ENCODE measurements at regions not wholly inside any gene's neighbourhood (a gene's known extent, or its start where the extent isn't known, plus 50 kb on each side); places are given as distances from the start of the nearest gene placed in this dataset.
A peak's percentile ranks its signal among the peaks of the same experiment; 100 is the strongest.
"Not testable (repeated sequence)": the region's sequence is repeated elsewhere in the genome, so short reads cannot be mapped to it uniquely, and the experiment has no call there.

DNA sequence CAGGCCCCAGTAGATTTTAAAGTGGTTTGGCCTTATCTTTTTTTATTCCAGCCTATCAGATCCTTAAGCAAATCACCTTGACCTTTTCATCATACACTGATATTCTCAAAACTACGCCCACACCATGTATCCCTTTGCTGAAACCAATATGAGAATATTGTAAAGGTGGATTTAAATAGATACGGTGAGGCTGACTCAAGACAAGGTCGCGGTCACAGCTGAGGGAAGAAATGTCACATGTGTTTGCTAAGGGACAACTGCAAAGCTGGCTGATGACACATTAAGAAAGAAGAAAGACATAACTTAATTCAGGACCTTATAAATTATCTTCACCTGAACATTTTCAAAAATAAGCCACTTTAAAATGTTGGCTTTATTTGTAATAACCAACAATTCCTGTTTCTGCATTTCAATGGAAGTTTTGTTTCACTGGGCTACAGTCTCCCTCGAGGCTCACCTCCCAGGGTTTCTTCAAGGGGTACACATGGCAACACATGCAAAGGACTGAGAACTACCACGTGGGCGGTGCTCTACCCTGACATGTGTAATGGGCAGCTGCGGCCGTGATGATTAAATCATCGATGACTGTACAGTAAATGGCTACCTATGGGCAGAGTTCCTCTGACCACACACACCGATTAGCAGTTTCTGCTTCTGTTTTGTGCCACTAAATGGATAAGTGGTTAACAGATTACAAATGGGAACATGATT lies 189.5 kb downstream of the SIPA1L2 start:
- DNase-seq: no peak

DNA sequence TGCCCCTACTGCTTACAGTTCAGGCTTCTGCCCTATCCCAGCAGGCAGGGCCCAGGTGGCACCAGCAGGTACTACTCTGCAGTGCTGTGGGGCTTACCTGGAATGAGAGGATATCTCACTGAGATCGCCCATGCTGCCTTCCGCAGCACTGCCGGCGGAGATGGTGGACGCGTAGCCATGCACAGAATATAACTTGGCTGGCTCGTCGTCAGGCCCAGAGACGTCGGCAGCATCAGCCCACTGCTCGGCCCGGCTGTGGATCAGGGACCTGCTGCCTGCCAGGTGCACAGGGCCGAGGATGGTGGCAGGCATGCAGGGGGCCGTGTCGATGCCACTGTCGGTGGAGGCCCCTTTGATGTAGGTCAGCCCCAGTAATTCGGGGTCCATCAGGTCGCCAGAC lies 190.9 kb downstream of the SIPA1L2 start:
- no peak for DNase-seq

DNA sequence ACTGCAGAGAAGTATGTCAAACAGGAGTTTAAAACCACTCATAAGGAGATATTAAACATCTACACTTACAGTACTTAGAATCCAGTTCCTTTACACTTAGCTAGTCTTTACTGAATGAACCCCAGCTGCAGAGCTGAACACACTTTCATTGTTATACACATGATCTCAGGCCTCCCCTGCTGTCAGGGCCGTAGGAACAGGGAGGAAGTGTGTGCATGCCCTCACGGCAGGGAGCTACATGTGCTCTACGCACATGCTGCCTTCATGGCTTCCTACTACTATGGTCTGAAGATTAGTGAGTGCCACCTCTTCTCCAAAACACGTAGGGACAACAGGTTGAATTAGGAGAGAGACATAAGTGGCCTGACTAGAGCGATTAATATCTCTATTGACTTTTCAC lies 191.5 kb downstream of the SIPA1L2 start:
- no peak for DNase-seq

DNA sequence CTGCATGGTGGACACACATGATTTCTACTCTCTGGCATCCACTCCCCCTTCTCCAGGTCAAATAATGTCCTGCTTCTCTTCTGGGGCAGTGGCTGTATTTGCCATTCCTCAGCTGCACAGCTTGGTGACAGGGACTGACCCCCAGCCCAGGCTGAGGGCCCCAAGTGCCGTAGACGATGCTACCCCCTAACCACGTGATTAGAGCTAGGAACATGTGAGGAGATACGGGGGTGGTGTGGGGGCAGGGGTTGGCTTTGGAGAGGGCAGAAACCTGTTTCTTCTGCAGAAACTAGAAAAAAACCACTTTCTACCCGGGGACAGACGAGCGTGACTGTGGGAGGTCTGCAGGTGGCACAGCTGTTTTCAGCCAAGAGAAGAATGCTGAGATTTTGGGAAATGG lies 192.4 kb downstream of the SIPA1L2 start:
- DNase-seq: no peak

DNA sequence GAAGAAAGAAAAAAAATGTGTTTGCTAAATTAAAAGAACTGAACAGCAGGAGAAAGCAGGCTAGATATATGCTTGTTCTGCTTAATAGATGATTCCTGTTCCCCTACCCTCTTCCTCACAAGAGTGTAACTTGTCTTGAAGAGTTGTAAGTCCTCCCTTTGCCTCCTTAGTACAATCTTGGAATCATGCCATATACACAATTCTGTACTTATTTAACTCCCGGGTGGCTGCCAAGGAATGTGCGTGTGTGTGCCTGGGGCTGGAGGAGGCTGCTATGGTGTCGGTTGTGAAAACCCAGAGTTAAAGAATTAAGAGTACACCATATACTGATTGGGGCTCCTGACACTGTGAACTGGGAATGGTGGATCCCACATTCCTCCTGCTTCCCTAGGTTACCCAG lies 194.2 kb downstream of the SIPA1L2 start:
- no peak for DNase-seq

DNA sequence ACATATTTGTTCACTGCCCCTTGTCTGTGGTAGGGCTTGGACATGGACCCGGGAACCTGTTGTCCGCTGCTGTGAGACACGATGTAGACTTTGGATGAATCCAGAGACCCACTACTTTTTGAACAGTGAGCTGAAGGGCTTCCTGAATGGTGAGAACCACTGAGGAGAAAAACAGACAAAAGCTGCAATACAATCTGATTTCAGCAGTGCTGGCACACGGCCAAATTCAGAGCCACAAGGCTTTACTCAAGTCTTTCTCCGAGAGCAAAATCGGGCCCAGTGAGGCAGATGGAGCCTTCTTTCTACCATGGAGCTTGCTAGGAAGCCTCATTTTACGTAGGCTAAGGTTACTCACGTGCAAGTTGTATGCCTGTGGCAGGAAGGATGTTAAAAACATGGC lies 197.6 kb downstream of the SIPA1L2 start:
- no peak for DNase-seq

DNA sequence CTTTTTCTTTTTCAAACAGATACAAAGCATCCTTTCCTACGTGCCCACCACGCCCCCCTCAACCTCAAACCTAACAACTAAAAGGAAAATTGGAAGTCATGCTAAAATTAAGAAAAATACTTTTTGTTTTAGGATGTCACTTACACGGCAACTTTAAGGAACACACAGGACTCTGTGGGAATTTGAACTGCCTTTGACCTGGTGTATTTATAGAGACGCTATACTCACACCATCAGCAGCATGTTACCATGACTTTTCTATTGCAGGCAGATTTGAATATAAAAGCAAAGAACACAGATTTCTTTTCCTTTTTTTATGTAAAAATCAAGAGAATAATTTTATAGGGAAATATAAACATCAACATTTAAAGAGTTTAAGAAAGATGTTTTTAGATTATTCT lies 198.2 kb downstream of the SIPA1L2 start:
- no peak for DNase-seq

DNA sequence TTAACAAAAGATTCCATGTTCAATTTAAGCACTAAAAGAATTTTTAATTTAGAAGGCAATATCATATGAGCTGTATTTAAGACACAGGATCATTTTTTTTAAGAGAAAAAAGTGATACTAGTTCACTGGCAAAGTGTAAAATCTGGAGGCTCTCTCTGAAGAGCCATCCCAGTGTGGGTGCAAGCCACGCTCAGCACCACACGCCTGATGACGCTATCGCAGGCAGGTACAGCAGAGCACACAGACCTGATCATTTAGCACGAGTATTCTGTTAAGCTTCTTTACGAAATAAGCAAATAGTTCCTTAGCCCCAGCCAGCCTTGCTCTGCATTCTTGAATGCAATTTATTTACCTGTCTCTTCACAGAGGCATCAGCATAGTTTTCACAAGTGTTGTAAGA lies 198.6 kb downstream of the SIPA1L2 start:
- no peak for DNase-seq

DNA sequence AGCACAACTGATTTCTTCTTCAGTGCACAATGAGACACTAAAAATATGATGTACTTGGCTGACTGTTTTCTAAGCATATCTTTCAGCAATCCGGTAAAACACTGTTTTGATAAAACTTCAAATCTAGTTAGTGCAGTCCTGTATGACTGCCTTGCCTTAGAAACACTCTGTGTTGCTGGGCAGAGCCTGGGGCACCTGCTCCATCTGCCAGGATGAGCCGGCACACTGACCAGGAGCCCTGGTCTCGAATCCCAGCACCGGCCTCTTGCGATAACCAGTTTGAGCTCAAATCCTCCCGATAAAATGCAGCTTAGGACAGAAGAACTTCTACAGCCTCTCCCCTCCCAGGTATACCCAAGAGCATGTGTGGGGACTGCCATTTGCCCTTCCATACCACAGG lies 199.5 kb downstream of the SIPA1L2 start:
- DNase-seq: no peak

DNA sequence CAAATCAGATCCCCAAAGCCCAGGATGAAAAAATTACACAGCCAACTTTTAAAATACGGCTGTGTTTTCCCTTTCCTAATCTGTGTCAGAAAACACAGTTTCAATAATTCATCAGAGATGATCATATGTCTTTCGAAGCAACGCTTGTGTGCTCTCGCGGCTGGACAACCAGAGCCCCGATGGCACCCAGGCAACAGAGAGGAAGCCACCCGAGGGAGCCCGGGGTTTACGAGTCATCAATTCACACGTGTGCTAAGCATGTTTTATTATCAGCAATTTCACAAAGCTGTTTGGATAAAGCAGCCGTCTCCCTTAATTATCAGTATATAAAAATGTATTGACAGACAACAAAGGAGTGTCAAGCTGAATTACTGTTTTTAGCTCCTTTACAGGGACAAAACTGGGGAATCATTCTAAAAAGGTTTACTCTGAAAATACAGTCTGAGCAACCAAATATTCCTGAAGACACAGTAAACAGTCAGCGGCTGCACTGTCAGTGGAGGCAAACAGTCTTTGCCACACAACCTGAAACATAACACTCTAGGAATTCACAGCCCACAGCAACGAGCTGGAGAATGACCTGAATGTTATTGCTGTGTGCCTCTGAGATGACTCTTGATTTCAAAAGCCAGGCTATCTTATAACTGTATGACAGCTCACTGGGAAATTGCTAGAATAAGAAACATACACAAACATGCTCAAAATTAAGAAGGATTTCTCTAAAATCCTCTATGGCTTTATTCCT lies 201.0 kb downstream of the SIPA1L2 start:
- no peak for DNase-seq

DNA sequence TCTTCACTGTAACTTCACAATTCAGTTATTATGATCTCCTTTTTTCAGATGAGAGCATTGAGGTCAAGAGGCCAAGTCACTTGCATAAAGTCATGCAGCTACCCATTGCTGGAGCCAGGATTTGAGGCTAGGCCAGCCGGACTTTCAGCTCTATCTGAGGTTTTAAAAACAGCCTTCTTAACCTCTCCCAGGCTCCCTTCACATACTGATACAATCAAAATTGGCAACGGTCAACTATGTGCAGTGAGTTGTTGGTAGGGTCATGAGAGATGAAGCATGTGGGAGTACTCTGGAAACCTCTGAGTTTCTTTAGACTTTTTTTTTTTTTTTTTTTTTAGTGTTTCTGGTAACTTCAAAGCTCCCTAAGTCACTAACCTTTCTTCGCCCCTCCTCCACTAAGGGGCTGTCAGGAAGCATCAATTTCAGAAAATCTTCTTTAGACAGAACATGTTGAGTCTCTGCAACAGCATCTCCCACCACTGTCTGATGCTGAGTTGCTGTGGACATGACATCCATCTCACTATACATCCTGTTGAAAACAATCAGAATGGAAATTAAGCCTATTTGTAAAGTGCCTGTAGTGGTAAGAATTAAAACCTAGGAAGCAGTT lies 201.8 kb downstream of the SIPA1L2 start:
- DNase-seq: no peak

DNA sequence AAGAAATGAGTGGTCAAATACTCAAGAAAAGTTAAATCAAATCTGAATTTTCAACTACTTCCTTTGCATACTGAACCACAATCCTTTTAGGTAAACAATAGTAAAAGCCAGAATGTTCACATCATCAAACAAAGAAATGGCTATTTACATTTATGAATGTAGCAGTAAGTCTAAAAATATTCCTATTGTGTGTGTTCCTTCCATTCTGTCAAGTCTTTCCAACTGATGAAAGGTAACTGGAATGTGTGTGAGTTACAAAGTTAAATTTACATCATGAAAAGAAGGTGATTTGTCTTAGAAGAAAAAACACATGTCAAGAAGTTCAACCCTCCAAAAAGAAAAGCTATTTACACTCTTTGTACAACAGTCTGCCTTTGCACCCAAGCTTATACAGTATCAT lies 203.1 kb downstream of the SIPA1L2 start:
- no peak for DNase-seq

DNA sequence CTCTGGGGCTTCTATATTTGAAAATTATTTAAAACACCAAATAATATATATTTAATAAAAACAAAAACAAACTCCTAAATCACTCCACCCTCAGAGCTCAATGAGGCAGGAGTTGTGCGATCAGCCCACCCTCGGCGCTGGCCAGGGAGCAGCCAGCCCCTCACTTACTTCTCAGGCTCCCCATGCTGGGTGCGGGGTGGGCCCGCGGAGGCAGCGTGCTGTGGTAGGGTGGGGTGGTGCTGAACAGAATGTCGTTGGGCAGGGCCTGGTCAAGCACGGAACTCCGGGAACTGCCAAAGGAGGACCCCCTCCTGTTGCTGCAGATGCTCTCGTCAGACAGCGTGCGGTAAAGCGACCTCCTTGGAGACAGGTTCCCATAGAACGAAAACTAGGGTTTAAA lies 204.5 kb downstream of the SIPA1L2 start:
- DNase-seq: no peak

DNA sequence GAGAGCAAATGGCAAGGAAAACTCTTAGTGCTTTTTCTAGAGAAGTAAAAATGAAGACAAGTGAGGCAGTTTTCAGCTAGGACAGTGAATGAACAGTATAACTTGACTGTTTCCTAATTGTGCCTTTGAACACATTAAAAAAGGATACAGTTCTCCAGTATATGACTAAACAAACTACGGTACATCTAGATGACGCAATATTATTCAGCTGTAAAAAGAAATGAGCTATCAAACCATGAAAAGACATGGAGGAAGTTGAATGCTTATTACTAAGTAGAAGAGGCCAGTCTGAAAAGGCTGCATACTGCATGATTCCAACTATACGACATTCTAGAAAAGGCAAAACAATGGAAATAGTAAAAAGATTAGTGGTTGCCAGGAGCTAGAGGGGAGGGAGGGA lies 206.3 kb downstream of the SIPA1L2 start:
- no peak for DNase-seq

DNA sequence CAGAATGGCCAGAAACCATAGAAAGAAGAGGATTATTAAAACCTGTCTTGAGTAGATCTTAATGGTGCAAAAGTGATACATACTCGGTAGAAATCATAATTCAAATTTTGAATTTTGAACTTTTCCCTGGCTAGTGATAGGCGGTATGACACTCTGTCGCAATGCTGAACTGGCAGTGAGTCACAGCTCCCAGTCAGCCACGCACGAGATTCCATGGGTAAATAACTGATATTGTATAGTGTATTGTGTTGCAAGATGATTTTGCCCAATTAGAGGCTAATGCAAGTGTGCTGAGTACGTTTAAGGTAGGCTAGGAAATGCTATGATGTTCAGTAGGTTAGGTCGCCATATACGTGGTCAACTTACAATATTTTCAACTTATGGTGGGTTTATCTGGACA lies 207.0 kb downstream of the SIPA1L2 start:
- no peak for DNase-seq

DNA sequence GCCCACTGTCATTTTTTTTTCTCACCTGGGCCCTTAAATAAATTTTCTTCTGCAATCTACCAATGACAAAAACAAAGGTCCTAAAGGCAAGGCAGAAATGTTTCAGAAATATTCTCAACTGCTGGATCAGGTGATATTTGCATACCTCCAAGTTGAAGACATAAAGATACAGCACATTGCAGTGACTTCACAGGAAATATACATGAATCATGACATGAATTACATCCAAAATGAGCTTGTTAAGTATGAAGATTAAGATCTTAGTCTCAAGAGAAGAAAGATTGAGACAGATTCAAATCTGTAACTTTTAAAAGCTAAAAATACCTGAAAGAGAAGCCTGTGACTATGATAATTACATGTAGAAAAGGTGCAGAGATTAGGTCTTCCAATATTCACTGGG lies 207.8 kb downstream of the SIPA1L2 start:
- no peak for DNase-seq

DNA sequence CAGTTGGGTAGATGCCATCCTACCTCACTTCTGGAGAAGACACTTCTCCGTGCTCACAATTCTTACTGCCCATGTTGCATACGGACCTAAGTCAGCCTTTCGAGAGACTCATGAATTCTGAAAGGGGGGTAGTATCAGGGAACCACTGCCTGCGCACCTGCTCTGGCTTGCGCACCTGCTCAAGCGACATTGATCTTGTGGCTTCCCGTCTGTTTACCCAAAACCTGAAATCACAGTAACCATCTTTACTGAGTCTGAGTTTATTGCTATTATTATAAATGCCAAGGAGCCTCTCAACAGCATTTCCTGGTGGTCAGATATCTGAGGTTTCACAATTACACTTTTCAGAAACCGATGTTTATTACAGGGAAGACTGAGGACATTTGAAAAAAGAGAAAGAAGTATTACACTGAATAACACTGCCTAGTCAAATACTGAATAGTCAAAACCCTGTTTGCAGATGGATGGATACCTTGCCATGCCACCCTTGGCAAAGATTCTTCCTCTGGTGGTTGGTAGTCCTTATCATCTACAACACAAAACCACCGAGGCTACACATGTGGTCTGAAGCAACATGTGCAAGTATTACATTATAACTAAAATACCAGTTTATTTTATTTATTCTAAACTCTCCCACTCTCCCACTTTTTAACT lies 208.7 kb downstream of the SIPA1L2 start:
- peak; percentile 60 for DNase-seq

DNA sequence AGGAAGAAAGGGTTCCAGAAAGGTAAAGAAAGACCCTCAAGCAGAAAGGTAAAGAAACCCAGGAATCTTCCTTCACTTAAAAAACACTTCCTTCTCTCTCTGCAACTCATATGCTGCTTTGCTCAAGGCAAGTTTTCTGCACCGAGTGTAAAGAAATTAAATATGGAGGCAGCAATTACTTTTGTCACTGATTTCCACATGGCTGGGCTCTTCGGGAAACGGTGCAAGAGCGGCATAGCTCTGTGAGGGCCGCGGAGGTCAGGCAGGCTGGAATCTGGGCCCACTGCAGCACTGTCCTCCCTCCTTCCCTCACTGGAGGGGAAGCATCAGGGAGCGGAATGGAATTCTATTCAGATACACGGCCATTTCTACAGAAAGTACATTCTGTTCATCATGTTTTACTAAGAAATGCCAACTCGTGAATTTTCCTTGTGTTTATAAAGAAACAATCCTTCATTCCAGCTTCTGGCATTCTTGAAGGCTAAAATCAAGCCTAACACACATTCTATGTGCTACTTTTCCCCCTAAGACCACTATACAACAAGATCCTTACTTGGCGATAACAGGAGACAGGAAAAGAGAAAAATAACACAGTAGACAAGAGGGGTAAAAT lies 212.2 kb downstream of the SIPA1L2 start:
- no peak for DNase-seq

DNA sequence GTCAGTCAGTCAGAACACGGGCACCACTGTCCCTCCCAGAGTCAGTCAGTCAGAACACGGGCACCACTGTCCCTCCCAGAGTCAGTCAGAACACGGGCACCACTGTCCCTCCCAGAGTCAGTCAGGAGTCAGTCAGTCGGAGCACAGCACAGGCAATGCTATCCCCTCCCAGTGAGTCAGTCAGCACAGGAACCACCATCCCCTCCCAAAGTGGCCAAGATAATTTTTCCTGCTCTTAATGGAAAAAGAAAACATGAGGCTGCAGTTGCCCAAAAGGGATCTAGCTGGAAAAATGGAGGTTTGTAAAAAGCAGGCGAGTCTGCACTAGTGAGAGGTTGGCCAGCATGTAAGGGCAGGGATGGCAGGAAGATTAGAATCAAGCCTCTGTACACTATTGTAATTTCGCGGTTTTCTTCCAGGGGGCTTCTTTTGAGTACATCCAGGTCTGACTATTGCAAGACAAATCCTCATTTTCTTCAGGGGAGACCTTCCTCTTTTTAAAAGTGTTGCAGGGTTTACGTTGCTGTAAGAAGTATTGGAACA lies 213.8 kb downstream of the SIPA1L2 start:
- no peak for DNase-seq

DNA sequence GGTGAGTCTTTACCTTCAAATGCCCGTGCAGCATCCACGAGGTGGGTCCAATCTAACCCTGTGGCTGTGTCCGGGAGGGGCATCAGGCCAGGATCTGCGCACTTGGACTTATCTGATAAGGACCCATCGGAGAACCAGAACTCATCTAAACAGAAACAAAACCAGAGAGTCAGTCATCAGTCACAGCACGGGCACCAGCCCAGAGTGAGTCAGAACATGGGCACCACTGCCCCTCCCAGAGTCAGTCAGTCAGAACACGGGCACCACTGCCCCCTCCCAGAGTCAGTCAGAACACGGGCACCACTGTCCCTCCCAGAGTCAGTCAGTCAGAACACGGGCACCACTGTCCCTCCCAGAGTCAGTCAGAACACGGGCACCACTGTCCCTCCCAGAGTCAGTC lies 214.5 kb downstream of the SIPA1L2 start:
- not testable (repeated sequence) for DNase-seq

DNA sequence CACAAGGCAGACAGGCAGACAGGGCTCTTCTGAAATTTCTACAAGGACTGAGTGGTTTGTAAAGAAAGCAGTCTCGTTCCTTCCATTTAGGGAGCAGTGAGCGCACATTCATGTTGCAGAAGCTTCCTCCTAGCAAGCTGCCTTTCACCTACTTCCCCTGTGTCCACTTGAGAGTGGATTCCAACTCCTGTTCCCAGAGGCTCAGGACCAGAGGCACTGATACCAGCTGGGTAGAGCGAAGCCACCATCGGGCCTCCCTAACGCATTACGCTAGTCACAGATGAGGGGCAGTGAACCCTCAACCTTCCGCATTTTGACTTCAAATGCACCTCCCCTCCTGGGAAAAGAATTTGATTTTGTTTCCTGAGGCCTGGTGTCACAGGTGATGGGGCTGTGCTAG lies 215.8 kb downstream of the SIPA1L2 start:
- DNase-seq: no peak

DNA sequence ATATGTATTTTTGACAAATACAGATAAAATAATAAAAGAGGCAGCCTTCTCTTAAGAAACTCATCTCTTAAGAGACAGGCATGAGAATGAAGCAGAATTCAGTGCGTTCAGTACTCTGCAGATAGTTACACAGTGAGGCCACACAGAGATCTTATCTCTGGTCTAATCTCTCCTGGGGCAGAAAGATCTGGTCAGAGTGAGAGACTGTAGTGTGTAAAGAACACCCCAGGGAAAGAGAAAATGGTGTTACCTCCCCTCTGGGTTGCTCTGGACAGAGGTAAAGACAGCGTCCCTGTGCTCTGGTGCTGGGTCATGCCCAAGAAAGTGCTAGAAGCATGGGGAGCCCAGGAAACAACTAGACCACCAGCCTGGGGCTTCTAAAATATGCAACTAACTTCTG lies 216.3 kb downstream of the SIPA1L2 start:
- no peak for DNase-seq

DNA sequence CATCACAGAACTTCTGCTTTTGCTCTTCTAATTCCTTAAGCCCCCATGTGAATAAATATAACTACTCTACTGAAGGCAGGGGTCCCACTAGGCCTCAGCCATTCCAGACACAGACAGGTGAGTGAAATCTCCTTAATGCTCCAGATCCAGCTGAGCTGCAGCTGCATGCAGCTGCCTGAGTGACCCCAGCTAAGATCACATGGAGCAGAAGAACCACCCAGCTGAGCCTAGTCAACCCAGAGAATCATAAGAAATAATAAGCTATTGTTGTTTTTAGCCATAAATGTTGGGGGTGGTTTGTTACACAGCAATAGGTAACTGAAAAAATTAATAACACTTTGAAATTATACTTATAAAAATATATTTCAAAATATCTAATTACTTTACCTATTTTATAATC lies 220.3 kb downstream of the SIPA1L2 start:
- no peak for DNase-seq
